HG03039 (cell line): ENCODE measurements at regions not wholly inside any gene's neighbourhood (a gene's known extent, or its start where the extent isn't known, plus 50 kb on each side); places are given as distances from the start of the nearest gene placed in this dataset.
A peak's percentile ranks its signal among the peaks of the same experiment; 100 is the strongest.

Source experiments
- ATAC-seq: cut with Tn5 transposase; IDR thresholded peaks from one replicate; pipeline ENCODE4 v1.9.1; 2021; ENCODE audit warnings: mild to moderate bottlenecking, moderate library complexity; ENCODE audit not compliant: unreplicated experiment

DNA sequence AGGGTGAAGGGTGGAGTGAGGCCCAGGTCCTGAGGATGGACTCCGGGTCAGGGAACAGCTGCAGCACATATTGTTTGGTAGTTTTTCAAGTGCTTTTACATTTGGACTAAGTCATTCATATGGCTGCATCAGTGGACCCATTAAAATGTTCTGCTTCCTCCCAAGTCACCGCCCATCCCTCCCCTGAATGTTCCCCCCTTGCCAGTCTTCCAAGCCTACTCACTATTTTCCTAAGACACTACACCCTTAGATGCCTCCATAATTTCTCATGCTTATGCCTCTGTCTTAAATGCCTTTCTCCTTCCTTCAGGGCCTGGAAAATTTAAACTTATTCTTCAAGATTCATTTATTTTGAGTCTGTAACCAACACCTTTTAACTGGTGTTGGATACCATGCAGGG lies 86.6 kb upstream of the NR4A3 start:
- ATAC-seq = no peak

DNA sequence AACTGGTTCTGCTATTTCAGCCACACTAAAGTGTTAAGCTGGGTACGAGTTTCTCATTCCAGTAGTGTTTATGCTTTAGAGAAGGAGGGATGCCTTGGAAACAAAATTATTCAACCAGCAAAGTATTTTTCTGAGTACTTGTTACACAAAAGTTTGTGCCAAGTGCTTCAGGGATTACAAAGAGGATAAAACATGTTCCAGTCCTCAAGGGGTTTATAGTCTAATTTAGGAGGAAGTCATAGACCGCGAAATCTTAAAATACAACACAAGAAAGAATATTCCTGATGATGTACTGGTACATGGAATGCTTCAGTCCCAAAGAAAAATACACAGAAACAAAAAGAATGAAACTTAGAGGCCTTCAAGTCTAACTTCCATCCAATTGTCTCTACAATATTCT lies 85.4 kb upstream of the NR4A3 start:
- ATAC-seq = no peak

DNA sequence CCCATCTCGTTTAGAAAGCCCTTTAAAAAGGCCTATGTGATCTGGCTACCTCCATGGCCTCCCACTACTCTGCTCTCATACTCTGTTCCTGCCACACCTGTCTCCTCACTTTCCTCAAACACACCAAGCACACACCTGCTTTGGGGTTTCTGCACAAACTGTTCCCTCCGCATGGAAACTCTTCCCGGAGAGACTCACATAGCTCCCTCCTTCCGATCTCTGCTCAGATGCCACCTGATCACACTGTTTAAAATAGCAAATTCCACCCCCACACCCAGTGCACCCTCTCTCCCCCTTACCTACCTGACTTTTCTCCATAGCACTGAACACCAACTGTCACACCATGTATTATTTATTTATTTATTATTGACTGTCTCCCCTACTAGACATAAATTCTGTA lies 84.0 kb upstream of the NR4A3 start:
- ATAC-seq = no peak

DNA sequence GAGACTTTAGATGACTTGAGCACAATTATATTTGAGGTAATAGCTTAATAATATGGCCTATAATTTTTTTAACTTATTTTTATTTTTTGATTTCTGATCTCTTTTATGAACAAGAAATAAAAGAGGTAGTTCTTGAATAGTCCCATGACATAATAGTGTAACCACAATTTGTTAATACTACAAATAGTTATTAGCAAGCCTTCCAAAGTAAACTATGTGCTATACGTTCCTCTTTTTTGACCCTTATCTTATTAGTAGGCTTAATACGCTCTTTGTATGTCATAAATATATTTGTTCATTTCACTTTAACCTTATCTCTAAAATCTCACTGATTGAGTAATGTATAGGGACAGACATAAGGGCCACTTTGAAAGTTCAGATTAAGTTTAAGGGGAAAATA lies 78.7 kb upstream of the NR4A3 start:
- no peak for ATAC-seq

DNA sequence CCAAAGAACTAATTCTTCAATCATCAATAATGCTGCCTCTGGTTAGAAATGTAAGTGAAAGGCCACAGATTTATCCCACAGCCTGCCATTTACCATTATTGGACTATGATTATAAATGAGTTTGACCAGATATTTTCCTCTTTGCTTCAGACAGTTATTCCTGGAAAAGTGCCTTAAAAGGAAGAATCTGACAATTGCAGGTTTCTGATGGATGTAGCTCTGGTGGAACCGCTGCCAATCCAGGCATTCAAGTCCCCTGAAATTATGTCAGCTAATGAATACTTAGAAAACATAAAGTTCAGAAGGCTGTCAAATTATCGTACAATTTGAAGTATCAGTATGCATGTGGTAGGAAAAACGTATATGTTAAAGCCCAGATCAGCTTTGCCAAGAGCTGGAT lies 78.2 kb upstream of the NR4A3 start:
- ATAC-seq = no peak

DNA sequence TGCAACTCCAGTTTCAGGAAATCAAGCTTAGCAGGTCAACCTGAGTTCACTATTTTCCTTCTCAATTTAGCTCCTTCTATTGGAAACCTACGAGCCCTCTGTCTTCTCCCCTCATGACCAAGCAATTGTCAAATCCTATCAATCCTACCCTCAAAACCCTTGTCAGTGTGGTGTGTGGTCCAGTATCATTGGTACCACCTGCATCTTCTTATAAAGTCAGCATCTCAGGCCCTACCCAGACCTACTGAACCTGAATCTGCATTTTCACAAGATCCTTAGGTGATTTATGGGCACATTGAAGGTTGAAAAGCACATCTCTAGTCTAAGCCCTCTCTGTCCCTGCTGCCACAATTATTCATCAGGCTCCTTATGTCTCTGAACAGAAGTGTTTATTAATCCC lies 77.6 kb upstream of the NR4A3 start:
- no peak for ATAC-seq

DNA sequence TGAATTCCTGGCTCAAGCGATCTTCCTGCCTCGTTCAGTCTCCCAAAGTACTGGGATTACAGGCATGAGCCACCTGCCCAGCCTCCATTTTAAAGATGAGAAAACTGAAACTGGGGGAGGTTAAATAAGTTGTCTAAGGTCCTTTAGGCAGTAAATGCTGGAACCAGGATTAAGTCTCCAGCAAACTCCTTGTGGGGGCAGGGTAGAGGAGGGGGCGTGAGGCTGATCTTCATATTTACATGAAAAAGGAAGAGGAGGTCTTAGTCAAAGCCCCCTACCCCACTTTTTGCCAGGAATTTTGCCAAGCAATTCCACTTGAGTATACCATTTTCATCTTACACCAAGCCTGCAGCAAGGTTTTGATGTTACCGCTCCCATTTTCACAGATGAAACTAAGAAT lies 76.6 kb upstream of the NR4A3 start:
- ATAC-seq = no peak

DNA sequence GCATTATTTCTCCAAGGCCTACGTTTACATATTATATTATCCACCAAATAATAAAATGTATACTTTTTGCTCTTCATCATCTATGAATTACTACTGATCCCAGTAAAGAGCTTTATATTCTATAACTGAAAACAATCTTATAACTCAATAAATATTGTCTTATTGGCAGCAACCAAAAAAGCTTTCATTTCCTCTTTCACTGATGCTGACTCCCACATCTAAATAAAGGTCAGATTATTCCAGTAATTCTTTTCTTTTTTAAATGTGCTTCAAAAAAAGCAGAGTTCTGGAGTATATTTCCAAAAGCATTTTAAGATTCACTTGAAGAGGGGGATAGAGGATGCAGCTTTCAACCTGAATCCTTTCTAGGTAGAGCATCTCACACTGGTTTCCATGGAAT lies 75.3 kb upstream of the NR4A3 start:
- ATAC-seq = no peak

DNA sequence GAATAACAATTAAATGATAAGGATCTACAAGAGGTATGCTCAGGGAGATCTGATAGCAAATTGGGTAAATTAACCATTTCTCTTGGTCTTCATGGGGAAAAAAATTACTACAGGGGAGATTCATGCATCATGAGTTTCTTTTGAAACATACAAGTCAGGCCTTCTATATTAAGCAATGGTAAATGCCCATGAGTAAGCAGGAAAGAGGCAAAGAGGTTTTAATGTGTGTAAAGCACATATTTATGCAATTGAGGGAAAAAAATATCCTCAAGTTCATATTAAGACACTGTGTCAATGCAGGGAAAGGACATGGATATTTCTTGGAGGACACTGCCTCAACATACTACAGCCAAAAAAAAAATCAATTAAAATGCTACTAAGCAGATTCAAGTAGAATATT lies 73.4 kb upstream of the NR4A3 start:
- ATAC-seq = no peak

DNA sequence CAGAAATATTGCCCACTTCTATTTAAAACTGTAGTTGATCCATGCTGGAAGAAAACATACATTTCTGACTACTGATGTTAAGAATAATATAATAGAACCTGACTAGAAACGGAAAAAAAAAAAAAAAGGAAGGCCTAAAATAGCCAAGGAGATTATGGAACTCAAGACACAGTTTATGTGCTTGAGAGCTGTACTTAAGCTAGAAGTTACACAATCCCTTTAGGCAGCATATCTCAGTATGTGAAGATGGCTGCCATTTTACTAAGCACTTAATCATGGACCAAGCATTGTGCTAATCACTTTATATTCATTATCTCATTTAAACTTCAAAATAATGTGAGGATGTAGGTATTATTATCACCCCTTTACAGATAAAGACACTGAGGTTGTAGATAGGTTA lies 73.0 kb upstream of the NR4A3 start:
- no peak for ATAC-seq

DNA sequence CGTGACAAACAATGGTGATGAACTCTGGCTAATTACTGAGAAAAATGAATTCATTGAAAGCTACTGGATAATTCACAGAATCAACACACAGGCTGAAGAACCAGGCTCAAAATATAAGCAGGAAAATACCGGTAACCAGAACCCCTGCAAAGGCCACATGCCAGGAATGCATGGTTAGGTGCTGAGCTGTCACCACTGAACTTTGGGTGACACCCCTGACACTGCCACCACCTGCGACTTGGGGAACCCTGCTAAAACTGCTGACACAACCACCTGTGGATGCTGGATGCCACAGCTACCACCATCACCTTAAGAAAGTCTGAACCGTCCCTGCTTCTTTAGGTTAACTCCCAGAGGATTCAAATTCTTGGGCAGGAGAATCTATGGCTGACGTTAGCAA lies 72.0 kb upstream of the NR4A3 start:
- ATAC-seq = no peak

DNA sequence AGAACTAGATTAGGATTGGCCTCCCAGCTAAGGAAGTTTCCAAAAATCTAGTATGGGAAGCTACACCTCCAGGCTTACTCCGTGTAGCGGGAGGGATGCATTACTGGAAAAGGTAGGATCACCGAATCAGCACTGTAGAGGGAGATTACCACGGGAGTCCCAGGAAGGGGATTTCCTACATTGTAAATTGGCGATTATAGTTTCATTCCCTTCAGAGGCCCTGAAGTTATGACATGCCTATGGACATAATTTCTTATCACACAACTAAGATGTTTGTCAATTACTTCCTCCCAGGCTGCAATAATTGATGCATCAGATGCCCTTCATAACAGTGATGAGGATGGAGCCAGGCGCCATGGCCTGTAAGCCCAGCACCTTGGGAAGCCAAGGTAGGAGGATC lies 71.2 kb upstream of the NR4A3 start:
- ATAC-seq = no peak

DNA sequence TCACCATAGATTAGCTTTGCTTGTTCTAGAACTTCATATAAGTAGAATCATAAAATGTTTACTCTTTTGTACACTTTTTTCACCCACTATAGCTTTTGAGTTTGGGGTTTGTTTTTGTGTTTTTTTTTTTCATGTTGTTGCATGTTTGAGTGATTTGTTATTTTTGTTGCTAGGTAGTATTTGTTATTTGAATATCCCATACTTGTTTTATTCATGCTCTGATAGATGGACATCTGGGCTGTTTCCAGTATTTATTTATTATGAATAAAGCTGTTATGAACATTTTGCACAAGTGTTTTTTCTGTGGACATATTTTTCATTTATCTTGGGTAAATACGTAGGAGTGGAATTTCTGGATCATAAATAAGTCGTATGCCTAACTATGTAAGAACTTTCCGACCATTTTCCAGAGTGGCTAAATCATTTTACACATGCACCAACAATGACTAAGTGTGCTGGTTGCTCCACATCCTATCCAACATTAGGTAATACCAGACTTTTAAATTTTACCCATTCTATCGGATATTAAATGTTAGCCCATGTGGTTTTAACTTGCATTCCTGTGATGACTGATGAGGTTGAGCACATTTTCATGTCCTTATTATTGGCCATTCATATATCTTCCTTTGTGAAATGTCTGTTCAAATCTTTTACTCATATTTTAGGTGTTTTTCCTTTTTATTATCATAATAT lies 69.1 kb upstream of the NR4A3 start:
- ATAC-seq = no peak

DNA sequence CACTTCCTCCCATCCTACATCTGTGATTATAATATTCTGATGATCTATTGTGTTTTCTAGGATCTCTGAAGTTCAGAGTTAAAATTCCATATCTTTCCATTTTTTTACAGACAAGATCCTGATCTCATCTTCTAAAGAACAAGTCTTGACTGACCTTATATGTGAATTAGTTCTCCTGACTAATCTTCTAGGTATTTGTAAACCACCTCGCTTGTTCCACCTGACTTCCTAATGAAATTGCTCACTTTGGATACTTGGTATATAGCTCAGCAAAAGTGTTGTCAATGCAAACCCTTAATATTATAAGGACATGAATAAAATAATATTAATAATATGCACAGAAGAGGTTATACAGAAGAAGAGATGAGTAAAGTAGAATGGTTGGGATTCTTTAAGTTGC lies 68.2 kb upstream of the NR4A3 start:
- no peak for ATAC-seq

DNA sequence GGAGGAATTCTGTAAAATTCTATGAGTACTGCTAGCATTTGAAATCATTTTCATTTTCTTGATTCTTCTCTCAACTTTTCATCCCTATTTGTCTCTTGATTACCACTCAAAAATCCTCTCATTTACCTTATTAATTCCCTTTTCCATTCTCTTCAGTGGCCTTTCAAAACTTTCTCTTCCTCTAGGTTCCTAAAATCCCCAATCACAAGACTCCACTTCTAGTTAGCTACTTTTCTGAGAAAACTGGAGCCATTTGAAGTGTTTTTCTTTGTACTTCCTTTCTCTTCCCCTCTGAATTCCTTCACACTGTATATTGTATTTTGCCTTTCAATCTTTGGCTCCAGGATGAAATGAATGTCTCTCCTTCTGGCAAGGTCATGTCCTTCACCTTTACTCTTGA lies 61.3 kb upstream of the NR4A3 start:
- no peak for ATAC-seq

DNA sequence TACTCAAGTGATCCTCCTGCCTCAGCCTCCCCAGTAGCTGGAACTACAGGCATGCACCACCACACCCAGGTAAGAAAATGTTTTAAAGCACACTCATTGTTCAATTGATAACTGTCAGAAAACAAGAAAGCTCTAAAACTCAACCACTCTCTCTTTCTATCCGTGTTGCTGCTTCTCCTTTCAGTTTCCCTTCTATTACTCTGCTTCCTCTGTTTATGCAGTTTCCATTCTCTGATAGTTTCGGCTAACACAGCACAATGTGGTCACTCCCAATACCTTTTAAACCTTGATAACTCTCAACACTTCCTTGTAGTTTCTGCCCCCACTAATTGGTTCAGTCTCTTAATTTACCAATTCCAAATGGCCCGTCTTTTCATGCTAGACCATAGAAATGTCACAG lies 59.2 kb upstream of the NR4A3 start:
- ATAC-seq = peak; percentile 97
